NCI-H510A treated with DMSO at 0.1 percent for 48 hours (cell line): ENCODE measurements at regions not wholly inside any gene's neighbourhood (a gene's known extent, or its start where the extent isn't known, plus 50 kb on each side); places are given as distances from the start of the nearest gene placed in this dataset.
"Not testable (repeated sequence)": the region's sequence is repeated elsewhere in the genome, so short reads cannot be mapped to it uniquely, and the experiment has no call there.

ENCODE experiments used
- DNase-seq: peaks from one replicate; lab custom pipeline; 2025; lab: John Stamatoyannopoulos, UW

DNA sequence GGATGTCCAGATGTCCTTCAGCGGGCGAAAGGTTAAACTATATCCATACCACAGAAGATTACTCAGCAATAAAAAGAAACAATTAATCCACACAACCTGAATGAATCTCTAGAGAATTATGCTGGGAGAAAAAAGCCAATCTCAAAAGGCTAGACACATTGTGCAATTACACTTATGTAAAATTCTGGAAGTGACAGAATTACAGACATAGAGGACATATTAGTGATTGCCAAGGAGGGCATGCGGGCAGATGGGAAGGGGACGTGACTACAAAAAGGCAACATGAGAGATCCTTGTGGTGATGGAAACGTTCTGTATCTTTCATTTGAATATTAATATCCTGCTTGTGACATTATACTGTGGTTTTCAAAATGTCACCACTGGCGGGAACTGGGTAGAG, 103.5 kb upstream of the BMAL1 start:
- no peak for DNase-seq

DNA sequence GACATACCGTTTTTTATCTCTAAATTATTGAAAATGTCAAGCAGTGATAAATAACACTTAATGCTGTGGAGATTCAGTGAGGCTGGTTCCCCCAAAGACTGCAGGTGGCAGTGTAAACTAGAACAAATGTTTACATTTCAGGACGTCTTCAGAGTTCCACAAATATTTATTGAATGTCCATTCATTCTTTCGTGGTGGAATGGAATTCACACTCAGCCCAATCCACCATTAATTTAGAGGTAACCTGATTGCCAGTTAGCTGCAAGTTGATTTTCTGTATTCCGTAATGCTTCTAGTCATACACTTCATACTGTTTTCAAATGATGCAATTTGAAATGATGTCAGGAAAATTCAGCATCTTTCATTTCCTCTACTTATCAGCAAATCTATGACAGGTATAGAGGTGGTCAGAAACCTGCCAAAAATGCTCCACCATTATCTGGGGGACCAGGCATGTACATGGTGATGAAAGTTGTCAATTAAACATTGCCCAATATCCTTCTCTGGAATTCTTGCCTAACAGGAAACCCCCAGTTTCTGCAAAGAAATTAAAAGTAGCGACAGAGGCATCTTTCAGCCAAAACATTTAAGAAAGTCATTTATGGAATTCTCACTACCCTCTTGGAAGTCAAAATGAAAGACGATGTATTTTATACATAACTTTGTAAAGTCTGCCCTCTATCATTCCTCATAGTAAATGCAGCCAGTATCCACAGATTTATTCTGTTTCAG, 94.3 kb upstream of the BMAL1 start:
- peak; percentile 28 for DNase-seq

DNA sequence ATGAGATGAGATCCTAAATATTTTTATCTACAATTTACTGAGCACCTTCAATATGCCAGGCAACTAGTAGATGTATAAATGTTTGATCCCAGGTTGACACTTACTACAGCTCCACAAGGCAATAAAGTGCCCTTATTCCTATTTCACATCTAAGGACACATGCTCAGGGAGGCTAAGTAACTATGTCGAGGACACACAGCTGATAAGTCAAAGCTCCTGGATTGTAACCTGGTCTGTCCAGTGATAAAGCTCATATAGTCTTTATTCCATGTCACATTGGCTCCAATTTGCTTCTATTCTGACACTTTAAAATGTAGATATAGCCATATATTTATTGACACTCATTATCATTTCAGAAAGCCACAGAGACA, 93.8 kb upstream of the BMAL1 start:
- no peak for DNase-seq

DNA sequence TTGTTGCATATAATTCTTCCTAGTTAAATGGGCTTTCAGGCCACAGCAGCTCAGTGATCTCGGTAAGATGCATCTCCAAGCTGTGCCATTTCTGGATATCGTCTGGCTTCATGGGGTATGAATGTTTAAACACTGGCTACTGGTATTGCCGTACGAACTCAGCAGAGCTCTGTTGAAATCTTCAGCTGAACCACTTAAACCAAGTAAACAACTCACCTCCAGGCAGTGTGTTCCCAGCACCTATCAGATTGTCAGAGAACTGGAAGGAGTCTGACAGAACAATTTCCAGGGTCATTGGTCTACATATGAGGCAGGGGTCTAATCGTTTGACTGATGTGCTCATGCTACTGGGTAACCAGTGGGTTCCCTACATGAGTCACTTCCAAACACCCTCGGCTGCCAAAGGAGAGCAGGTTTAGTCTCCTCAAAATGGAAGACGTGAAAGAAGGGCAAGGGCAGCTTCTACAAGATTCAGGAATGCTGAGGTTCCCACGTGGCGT, 93.2 kb upstream of the BMAL1 start:
- DNase-seq: no peak

DNA sequence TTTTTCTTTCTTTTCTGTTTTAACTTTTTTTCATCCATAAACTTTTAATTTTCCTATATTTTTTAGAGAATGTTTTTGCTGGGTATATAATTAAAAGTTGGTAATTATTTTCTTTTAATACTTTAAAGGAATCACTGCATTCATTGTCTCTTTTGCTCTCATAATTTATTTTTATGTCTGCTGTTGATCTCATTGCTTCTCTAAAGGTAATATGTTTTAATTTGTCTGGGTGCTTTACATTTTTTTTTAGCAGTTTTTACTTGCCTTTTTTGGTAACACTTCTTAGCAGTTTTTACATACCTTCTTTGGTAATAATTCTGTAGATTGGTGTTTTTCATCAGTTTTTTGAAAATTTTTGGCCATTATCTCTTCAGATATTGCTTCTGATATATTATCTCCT, 89.4 kb upstream of the BMAL1 start:
- DNase-seq: no peak

DNA sequence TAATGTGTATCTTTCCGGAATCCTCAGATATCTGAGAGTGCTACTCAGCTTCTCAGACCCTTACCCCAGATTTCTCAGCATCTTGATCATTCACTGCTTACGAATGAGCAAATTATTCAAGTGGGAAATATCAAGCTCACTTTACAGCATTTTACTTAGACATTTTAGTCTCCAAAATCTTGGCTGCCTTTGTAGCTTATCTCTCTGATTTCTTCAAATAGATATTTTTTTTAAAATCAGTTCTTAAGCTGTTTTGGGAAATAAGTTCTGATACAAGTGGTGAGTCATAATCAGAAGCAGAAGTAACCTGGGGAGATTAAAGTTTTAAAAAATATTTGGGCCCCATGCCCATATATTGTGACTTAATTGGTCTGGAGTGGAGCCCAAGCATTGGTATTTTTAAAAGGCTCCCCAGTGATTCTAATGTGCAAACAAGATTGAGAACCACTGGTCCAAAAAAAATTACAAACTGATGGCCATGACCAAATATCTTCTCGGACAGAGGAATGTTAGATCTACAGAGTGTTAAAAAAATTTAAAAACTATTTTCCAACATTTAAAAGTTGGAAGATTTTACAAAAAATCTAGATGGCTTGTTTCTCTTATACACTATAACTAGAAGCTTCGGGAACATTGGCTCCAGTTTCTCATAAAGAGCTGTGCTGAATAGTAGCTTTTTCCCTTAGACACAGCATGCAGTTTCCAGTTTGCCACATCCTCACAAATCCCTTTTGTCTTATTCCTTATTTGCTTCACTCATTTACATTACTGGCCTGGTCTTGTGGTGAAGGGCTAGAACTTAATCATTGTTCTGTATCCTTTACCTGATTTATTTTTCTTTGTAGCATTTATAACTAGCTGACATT, 87.8 kb upstream of the BMAL1 start:
- no peak for DNase-seq

DNA sequence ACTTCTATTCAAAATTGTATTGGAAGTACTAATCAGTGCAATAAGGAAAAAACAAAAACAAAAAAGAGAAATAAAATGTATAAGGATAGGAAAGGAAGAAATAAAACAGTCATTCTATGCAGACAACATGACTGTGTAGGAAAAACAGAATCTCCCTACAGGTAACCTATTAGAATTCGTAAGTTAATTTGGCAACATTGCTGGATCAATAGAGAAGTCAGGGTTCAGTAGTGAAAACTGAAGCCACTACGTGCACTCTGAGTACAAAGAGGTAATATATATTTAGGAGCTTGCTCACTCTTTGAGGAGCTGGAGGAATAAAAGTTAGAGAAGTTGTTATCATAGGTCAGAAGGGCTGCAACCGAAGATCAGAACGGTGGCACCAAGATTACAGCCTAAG, 84.0 kb upstream of the BMAL1 start:
- DNase-seq: no peak

DNA sequence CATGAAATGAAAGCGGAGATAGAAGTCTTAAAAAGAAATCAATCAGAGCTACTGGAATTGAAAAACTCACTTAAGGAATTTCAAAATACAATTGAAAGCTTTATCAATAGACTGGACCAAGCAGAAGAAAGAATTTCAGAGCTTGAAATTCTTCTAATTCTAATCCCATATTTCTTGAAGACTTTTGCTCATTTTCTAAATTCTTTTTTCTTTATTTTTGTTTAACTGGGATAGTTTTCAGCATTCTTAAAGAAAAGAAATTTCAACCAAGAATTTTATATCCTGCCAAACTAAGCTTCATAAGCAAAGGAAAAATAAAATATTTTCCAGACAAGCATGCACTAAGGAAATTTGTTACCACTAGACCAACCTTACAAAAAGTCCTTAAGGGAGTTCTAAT, 80.2 kb upstream of the BMAL1 start:
- DNase-seq: not testable (repeated sequence)

DNA sequence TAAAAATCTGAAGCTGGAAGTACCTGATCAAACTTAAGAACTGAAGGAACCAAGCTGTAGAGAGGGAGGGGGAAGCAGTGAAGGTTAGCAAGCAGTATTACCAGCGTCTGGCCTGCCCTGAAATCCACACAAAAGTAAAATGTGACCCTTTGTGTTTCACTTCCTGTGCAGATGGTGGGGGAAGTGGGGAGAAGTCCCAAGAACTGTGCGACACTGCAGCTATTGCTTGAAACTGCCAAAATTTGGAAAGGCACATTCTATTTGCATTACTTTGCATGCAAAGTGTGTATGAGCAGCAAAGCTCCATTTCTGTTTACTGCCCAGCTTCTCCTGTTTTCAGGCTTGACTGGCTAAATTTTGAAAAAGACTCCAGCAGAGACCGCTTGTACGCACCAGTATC, 72.1 kb upstream of the BMAL1 start:
- no peak for DNase-seq

DNA sequence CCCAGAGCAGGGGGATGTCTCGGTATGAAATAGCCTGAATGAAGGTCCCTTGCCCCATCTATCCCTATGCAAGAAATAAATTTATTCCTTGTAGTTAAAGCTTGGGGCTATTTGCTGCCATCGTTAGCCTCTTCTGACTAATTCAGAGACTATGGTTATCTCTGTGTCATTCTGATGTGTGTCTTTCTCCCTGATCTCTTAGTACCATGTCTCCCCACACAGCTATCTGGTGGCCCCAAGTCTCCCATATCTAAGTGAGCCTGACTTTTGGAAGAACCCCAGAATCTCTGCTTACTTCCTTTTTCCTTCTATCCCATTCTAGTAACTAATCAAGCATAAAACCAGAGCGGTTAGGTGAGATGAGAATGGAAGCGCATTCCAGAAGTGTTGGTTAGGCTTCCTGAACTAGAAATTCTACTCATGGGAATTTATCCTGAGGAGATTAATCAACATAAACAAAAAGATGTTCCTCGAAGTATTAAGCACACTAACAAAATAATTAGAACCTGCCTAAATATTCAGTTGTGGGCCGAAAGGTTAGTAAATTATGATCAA, 71.4 kb upstream of the BMAL1 start:
- DNase-seq: no peak

DNA sequence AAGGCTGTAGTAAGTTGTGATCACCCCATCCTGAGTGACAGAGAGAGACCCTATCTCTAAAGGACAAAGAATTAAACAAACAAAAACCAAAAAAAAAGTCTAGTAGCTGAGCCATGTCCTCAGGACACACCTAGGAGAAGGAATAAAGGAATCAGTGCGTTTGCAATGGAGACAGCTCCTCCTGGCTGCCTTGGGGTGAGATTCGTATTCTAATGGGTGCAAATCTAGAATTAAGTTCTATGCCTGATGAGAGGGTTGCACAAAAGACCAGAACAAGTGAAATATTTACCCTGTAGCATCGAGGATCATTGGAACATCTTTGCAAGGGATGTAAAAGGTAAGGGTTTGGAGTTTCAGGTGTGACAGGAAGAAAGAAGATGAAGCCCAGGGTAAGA, 70.3 kb upstream of the BMAL1 start:
- no peak for DNase-seq

DNA sequence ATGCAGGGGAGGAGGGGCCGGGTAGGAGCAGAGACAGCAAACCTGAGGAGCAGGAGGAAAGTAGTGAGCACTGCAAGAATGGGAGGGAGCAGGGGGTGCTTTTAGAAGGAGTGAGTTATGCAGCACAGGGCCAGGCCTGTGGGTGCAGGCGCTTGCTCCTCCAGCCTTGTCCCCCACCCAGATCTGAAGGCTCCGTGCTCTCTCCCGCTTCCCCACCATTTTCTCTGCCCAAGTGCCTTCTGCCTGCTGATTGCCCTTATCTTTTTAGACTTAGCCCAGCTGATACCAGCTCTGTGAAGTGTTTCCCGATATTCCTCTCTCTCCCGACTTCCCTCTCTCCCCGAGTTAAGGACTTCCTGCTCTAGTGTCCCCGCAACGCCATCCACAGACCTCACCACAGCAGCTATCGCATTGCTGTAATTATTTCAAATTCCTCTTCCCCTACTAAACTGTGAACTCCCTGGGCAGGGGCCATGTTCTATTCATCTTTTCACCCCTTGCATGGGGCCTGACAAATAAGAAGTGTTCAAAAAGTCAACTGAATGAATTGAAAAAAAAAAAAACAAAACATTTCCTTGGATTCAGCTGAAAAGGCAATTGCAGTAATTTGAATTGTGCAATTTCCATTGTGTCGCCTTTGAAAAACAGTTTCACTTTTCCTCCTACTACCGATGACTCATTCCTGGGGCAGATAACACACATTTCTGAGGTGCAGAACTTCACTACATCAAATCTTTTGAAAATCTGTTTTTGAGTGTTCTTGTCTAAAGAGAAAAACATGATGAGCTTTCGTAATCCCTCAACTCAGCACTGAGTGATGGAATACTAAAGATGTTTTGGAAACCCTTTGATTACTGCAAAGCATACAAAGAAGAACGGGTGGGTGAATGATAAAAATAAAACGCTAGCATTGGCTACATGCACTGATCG, 69.7 kb upstream of the BMAL1 start:
- peak; percentile 3 for DNase-seq

DNA sequence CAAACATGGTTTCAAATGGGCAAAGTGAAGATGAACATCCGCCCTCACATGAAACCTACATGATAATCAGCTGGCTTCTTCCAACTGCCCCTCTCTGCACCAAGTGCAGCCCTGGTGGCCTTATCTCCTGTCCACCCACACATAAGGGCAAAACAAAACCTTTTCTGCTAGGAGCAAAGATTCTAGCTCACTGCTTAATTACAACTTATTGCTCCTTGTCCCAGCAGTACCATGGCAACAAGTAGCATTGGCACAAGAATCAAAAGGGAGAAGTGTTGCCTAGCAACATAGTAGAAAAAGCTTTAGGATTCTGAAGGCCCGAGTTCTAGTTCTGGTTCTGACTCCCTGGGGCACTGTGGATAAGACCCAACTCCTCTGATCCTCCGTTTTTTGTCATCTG, 68.7 kb upstream of the BMAL1 start:
- DNase-seq: no peak

DNA sequence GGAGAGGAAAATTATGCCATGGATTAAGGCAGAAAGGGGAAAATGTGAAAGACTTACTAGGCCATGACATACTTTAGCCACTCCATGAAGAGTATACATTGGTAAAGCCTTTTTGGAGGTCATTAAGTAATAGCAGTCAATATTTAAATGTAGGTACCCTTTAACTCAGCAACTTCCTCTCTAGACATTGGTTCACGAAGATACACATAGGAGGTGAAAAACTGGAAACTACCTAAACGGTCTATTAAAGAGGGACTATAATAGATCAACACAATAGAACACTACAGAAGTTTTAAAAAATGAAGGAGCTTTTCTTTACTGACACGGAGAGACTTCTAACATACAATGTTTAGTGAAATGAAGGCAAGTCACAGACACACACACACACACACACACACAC, 68.2 kb upstream of the BMAL1 start:
- DNase-seq: no peak

DNA sequence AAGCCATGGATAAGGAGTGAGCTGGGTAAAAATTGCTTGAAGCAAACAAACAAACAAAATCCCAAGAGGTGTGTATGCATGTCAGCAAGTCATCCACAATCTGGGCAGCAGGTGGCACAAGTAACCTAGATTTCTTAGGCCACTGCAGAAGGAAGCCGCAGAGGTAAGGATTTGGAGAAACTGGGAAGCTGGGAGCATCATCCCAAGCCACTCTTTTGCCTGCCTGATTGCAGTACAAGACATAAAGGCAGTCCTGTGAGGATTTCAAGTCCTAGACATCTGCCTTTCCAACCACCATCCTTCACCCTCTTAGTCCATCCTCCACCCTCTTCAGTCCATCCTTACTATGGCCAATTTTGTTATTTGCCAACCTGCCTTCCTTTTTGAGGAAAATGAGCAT, 67.2 kb upstream of the BMAL1 start:
- peak; percentile 41 for DNase-seq

DNA sequence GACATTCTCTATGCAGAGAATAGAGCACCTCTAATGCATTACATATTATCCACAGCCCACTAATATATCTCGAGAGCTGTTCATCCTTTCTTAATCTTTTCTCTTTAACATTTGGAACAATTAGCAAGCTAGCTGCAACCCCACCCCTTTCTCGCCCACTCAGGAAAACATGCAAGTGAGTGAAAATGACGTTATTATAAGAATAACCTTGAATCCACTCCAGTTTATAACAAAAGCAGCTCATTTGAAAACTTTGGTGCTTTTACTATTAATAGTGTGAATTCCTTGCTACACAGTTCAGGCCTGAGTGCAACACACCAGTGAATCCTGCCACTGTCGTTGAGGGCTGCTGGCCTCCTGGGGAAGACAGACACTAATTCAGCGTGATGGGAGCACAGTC, 63.3 kb upstream of the BMAL1 start:
- no peak for DNase-seq

DNA sequence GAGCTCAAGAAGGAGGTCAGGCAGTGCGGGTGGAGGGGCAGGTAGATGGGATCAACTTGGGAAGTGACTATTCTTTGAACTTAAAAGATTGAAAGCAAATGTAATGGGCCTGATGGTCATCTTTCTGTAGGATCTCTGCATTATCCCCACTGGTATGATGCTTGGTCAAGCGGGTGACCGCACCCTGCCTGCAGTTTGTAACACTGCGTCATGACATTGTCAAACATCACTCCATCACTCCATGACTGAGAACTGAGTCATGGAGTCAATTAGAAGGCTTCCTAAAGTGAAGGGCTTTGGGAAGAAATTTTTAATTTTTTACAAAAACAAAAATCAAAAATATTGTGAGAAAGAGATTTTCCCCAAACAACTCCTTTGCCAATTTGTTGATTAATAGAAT, 62.4 kb upstream of the BMAL1 start:
- DNase-seq: no peak

DNA sequence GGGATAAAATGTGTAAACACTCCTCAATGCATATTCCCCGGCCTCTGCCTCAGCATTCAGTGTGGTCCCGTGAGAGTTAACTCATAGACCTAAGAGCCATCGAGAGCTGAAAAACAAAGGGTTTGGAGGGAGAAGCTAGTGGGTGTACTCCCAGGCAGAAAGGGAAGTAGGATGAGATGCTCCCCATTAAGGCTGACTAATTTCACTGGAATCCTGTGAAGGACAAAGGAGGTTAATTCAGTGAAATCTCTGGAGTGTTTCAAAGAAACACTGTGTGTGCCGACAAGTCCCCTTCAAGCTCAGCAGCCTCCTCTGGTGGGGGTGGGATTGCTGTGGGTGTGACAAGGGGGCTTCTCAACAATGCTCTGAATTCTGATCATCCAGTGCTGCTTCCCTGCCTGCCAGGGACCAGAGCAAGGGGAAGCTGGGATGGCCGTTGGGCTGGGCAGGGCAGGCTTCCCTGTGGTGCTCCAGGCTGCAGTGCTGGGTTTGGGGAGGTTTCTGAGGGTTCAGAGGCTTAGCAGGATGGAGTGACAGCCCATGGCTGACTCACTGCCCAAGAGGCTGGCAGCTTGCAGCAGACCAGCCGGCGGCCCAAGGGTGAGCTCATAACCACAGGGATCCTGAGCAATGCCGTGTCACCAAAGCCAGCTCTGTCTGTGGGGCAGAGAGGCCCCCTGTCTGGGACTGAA, 61.4 kb upstream of the BMAL1 start:
- DNase-seq: no peak

DNA sequence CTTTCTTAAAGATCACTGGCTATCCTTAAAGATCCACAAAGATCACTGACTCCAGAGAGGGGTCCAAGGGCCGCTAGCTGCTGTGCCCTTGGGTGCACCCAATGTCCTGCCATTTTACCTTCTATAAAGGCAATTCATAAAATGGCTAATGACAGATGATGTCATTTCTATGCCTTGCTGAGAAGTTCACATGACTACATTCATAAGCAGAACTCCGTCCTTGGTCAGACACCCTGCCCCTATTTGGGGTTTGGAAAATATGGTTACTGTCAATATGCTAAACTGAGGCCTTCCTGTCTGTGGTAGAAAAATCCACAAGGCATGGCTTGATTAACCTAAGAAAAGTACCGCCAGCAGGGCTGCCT, 60.9 kb upstream of the BMAL1 start:
- DNase-seq: no peak

DNA sequence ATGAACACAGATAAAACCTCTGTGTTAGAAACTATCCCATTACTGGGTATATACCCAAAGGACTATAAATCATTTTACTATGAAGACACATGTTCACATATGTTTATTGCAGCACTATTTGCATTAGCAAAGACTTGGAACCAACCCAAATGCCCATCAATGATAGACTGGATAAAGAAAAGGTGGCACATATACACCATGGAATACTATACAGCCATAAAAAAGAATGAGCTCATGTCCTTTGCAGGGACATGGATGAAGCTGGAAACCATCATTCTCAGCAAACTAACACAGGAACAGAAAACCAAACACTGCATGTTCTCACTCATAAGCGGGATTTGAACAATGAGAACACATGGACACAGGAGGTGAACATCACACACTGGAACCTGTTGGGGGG, 58.9 kb upstream of the BMAL1 start:
- not testable (repeated sequence) for DNase-seq

DNA sequence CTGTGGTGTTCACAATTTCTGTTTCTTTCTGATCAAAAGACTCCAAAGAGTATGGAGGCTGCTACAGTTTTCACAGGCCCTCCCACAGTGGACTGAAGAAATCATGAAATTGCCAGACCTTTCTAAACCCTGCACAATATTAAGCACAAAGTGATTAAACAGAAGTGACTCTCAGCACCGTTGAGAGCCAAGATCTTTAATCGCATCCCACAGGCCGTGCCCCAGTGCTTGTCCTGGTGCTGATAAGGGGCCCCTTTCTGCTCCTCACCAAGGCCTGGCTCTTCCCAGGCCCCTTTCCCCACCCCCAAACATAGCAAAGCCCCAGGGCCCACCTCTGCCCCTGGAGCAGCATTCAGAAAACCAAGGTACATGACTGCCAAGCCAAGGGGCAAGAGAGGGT, 57.4 kb upstream of the BMAL1 start:
- DNase-seq: no peak

DNA sequence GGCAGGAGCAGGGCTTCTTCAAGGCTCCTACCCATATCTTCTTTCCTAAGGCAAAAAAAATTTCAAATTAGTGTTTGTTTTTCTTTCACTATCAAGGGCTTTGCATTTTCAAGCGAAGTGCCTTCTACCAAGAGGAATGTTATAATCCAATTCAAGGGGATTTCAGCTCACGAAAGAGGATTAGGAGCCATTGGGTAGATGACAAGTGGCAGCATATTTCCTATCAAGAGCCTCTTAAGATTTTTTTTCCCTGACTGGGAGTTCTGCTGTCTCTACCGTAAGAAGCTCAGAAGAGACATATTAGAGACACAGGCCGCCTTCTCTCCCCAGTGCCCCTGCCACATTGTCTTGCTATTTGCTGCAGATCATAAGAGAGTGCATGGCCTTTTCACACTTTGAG, 55.9 kb upstream of the BMAL1 start:
- DNase-seq: no peak
